ENCODE measurements at regions not wholly inside any gene's neighbourhood (a gene's known extent, or its start where the extent isn't known, plus 50 kb on each side); places are given as distances from the start of the nearest gene placed in this dataset.

GRCh38 chr3:59612444-59612715 is 562.6 kb upstream of the CFAP20DC start:
- H3K9me3 Mint-ChIP-seq = peaks cover 0 to 8% (median 8%) of the 10 kb centered on the region in 3 donors
- H3K4me1 Mint-ChIP-seq = no peaks in the 10 kb centered on the region
- no peak overlapping the region for H3K27ac Mint-ChIP-seq
- H3K27me3 Mint-ChIP-seq = no peaks in the 10 kb centered on the region
- H3K36me3 Mint-ChIP-seq = peaks cover 3% of the 10 kb centered on the region
- no peak overlapping the region for H3K4me3 Mint-ChIP-seq

- Mint-ChIP-seq H3K4me3 (no peak overlapping the region), H3K4me1 (no peaks in the 10 kb centered on the region), H3K9me3 (peaks cover 0 to 8% (median 8%) of the 10 kb centered on the region in 3 donors), H3K27me3 (no peaks in the 10 kb centered on the region), H3K27ac (no peak overlapping the region), H3K36me3 (peaks cover 3% of the 10 kb centered on the region)
Measured at GRCh38 chr3:59611649-59612443, 562.0 kb upstream of the CFAP20DC start.

GRCh38 chr3:59609657-59610348 is 560.0 kb upstream of the CFAP20DC start:
- H3K4me1 Mint-ChIP-seq = no peaks in the 10 kb centered on the region

GRCh38 chr3:59608356-59608755 is 558.5 kb upstream of the CFAP20DC start:
- Mint-ChIP-seq H3K4me3 (no peak overlapping the region), H3K27me3 (peaks cover 2% of the 10 kb centered on the region), H3K9me3 (peaks cover 0 to 5% (median 2%) of the 10 kb centered on the region in 3 donors), H3K4me1 (no peaks in the 10 kb centered on the region), H3K27ac (no peak overlapping the region), H3K36me3 (peaks cover 1% of the 10 kb centered on the region)

More at GRCh38 chr3:59609657-59610348, 560.0 kb upstream of the CFAP20DC start:
- peaks cover 1% of the 10 kb centered on the region for H3K36me3 Mint-ChIP-seq
- no peak overlapping the region for H3K27ac Mint-ChIP-seq
- peaks cover 0 to 5% (median 2%) of the 10 kb centered on the region in 3 donors for H3K9me3 Mint-ChIP-seq
- no peak overlapping the region for H3K4me3 Mint-ChIP-seq
- H3K27me3 Mint-ChIP-seq = no peaks in the 10 kb centered on the region

- Mint-ChIP-seq H3K27me3 (peaks cover 2% of the 10 kb centered on the region), H3K27ac (no peak overlapping the region), H3K9me3 (peaks cover 0 to 2% (median 0%) of the 10 kb centered on the region in 3 donors), H3K36me3 (peaks cover 1% of the 10 kb centered on the region), H3K4me1 (no peaks in the 10 kb centered on the region), H3K4me3 (no peak overlapping the region)
Measured at GRCh38 chr3:59607656-59608055, 557.8 kb upstream of the CFAP20DC start.

GRCh38 chr3:59606638-59607266 is 556.9 kb upstream of the CFAP20DC start:
- Mint-ChIP-seq H3K4me1 (no peaks in the 10 kb centered on the region), H3K27ac (no peak overlapping the region), H3K9me3 (peaks cover 0 to 2% (median 0%) of the 10 kb centered on the region in 3 donors), H3K36me3 (peaks cover 1% of the 10 kb centered on the region), H3K27me3 (peaks cover 2% of the 10 kb centered on the region), H3K4me3 (no peak overlapping the region)

- H3K27ac Mint-ChIP-seq = no peak overlapping the region
- H3K4me3 Mint-ChIP-seq = no peak overlapping the region
- peaks cover 2% of the 10 kb centered on the region for H3K27me3 Mint-ChIP-seq
- peaks cover 1% of the 10 kb centered on the region for H3K36me3 Mint-ChIP-seq
- no peaks in the 10 kb centered on the region for H3K4me1 Mint-ChIP-seq
- H3K9me3 Mint-ChIP-seq = peaks cover 0 to 2% (median 0%) of the 10 kb centered on the region in 3 donors
Measured at GRCh38 chr3:59605944-59606534, 556.2 kb upstream of the CFAP20DC start.

- peaks cover 1% of the 10 kb centered on the region for H3K36me3 Mint-ChIP-seq
- H3K4me1 Mint-ChIP-seq = no peaks in the 10 kb centered on the region
- H3K27ac Mint-ChIP-seq = no peak overlapping the region
- H3K27me3 Mint-ChIP-seq = peaks cover 2% of the 10 kb centered on the region
- peaks cover 0 to 2% (median 0%) of the 10 kb centered on the region in 3 donors for H3K9me3 Mint-ChIP-seq
- H3K4me3 Mint-ChIP-seq = no peak overlapping the region
Measured at GRCh38 chr3:59605318-59605717, 555.5 kb upstream of the CFAP20DC start.

GRCh38 chr3:59601486-59601885 is 551.7 kb upstream of the CFAP20DC start:
- H3K4me3 Mint-ChIP-seq = no peak overlapping the region
- no peaks in the 10 kb centered on the region for H3K4me1 Mint-ChIP-seq
- no peaks in the 10 kb centered on the region for H3K36me3 Mint-ChIP-seq
- peaks cover 3% of the 10 kb centered on the region for H3K27me3 Mint-ChIP-seq
- H3K27ac Mint-ChIP-seq = no peak overlapping the region
- H3K9me3 Mint-ChIP-seq = no peaks in the 10 kb centered on the region

GRCh38 chr3:59600631-59601030 is 550.8 kb upstream of the CFAP20DC start:
- peaks cover 3% of the 10 kb centered on the region for H3K27me3 Mint-ChIP-seq
- peaks cover 2% of the 10 kb centered on the region for H3K36me3 Mint-ChIP-seq
- H3K4me1 Mint-ChIP-seq = no peaks in the 10 kb centered on the region
- no peak overlapping the region for H3K4me3 Mint-ChIP-seq
- H3K9me3 Mint-ChIP-seq = no peaks in the 10 kb centered on the region
- H3K27ac Mint-ChIP-seq = no peak overlapping the region

- no peak overlapping the region for H3K27ac Mint-ChIP-seq
- peaks cover 3% of the 10 kb centered on the region for H3K36me3 Mint-ChIP-seq
- H3K27me3 Mint-ChIP-seq = peaks cover 5% of the 10 kb centered on the region
- H3K4me3 Mint-ChIP-seq = no peak overlapping the region
- peaks cover 0 to 2% (median 0%) of the 10 kb centered on the region in 3 donors for H3K9me3 Mint-ChIP-seq
- H3K4me1 Mint-ChIP-seq = no peaks in the 10 kb centered on the region
Measured at GRCh38 chr3:59596741-59597140, 546.9 kb upstream of the CFAP20DC start.

- no peak overlapping the region for H3K27ac Mint-ChIP-seq
- H3K27me3 Mint-ChIP-seq = peaks cover 5% of the 10 kb centered on the region
- peaks cover 3% of the 10 kb centered on the region for H3K36me3 Mint-ChIP-seq
- peaks cover 0 to 2% (median 0%) of the 10 kb centered on the region in 3 donors for H3K9me3 Mint-ChIP-seq
- no peaks in the 10 kb centered on the region for H3K4me1 Mint-ChIP-seq
- H3K4me3 Mint-ChIP-seq = no peak overlapping the region
Measured at GRCh38 chr3:59595830-59596229, 546.0 kb upstream of the CFAP20DC start.

- Mint-ChIP-seq H3K36me3 (peaks cover 3% of the 10 kb centered on the region), H3K27ac (peak overlapping the region in 1 of 3 donors; percentile 14), H3K4me1 (no peaks in the 10 kb centered on the region), H3K27me3 (peaks cover 5% of the 10 kb centered on the region), H3K4me3 (no peak overlapping the region), H3K9me3 (peaks cover 0 to 2% (median 0%) of the 10 kb centered on the region in 3 donors)
Measured at GRCh38 chr3:59593380-59593779, 543.6 kb upstream of the CFAP20DC start.

GRCh38 chr3:59580996-59581395 is 531.2 kb upstream of the CFAP20DC start:
- Mint-ChIP-seq H3K36me3 (no peaks in the 10 kb centered on the region), H3K4me3 (no peak overlapping the region), H3K4me1 (no peaks in the 10 kb centered on the region), H3K27me3 (peaks cover 2% of the 10 kb centered on the region), H3K27ac (no peak overlapping the region), H3K9me3 (peaks cover 2 to 7% (median 4%) of the 10 kb centered on the region in 3 donors)

- no peak overlapping the region for H3K27ac Mint-ChIP-seq
- no peak overlapping the region for H3K4me3 Mint-ChIP-seq
- H3K9me3 Mint-ChIP-seq = peaks cover 0 to 6% (median 0%) of the 10 kb centered on the region in 3 donors
- no peaks in the 10 kb centered on the region for H3K4me1 Mint-ChIP-seq
- H3K36me3 Mint-ChIP-seq = no peaks in the 10 kb centered on the region
- peaks cover 2% of the 10 kb centered on the region for H3K27me3 Mint-ChIP-seq
Measured at GRCh38 chr3:59580499-59580898, 530.7 kb upstream of the CFAP20DC start.
